Activated B cell treated with CpG ODN at 0.5 μM for 24 hours (primary cell): ENCODE measurements at regions not wholly inside any gene's neighbourhood (a gene's known extent, or its start where the extent isn't known, plus 50 kb on each side); places are given as distances from the start of the nearest gene placed in this dataset.

ENCODE experiments used
- ATAC-seq: fragments of 200-7000 bp; cut with Tn5 transposase; one replicate; pipeline ENCODE4 v1.10.0; 2021; ENCODE audit warnings: low read depth, mild to moderate bottlenecking, moderate library complexity
- CTCF ChIA-PET: fragments of 350-600 bp; sonication (Branson Sonifier 250); formaldehyde crosslinking; loops from one replicate; lab custom pipeline; 2021; ENCODE audit warnings: antibody characterized with exemption; lab: Charles Lee
- POLR2A ChIA-PET: fragments of 350-600 bp; sonication (Branson Sonifier 250); formaldehyde crosslinking; loops from one replicate; lab custom pipeline; 2021; ENCODE audit warnings: antibody characterized with exemption; lab: Charles Lee
- DNase-seq: peaks from one replicate; pipeline ENCODE4 v3.0.0; 2022
- H3K27ac Mint-ChIP-seq: one replicate; pipeline ENCODE4 v1.8.0; 2020; ENCODE audit warnings: mixed read lengths
- H3K27me3 Mint-ChIP-seq: one replicate; pipeline ENCODE4 v1.8.0; 2021; ENCODE audit warnings: mixed read lengths
- H3K36me3 Mint-ChIP-seq: one replicate; pipeline ENCODE4 v1.8.0; 2021; ENCODE audit warnings: low read depth, mixed read lengths
- H3K4me1 Mint-ChIP-seq: one replicate; pipeline ENCODE4 v1.8.0; 2021; ENCODE audit warnings: mixed read lengths
- H3K4me3 Mint-ChIP-seq: one replicate; pipeline ENCODE4 v1.8.0; 2020; ENCODE audit warnings: mild to moderate bottlenecking, mixed read lengths
- H3K9me3 Mint-ChIP-seq: one replicate; pipeline ENCODE4 v1.8.0; 2020; ENCODE audit warnings: mixed read lengths
- CTCF ChIP-seq: fragments of 200-600 bp; IDR thresholded peaks from one replicate; pipeline ENCODE4 v1.8.0; 2022; ENCODE audit warnings: antibody characterized with exemption, mild to moderate bottlenecking
- intact Hi-C: fragments of 100-400 bp; cut with micrococcal nuclease; formaldehyde crosslinking; loops from one replicate; pipeline ENCODE4 v1.15.1; 2024

GRCh38 chr4:89403826-89404225 is 96.2 kb upstream of the GPRIN3 start:
- Mint-ChIP-seq H3K4me1 (no peaks in the 10 kb centered on the region), H3K27me3 (no peaks in the 10 kb centered on the region), H3K4me3 (no peak overlapping the region), H3K27ac (no peak overlapping the region), H3K9me3 (peaks cover 2% of the 10 kb centered on the region), H3K36me3 (no peaks in the 10 kb centered on the region)
- no peak for TF ChIP-seq CTCF
- ATAC-seq (no peak), DNase-seq (no peak)
- ChIA-PET POLR2A (no interaction called here), CTCF (no interaction called here)
- intact Hi-C loops, result no loop called here

- H3K27ac Mint-ChIP-seq, result no peak overlapping the region
- no peak for DNase-seq
- no peak overlapping the region for H3K4me3 Mint-ChIP-seq
- H3K27me3 Mint-ChIP-seq, result no peaks in the 10 kb centered on the region
- ATAC-seq, result no peak
- intact Hi-C loops, result no loop called here
- no peaks in the 10 kb centered on the region for H3K4me1 Mint-ChIP-seq
- ChIA-PET CTCF (no interaction called here), POLR2A (no interaction called here)
- TF ChIP-seq CTCF, result no peak
- no peaks in the 10 kb centered on the region for H3K36me3 Mint-ChIP-seq
- H3K9me3 Mint-ChIP-seq, result no peaks in the 10 kb centered on the region
Measured at GRCh38 chr4:89400287-89401035, 92.9 kb upstream of the GPRIN3 start.

- DNase-seq (no peak), ATAC-seq (no peak)
- no peaks in the 10 kb centered on the region for H3K9me3 Mint-ChIP-seq
- POLR2A ChIA-PET, result no interaction called here
- no peaks in the 10 kb centered on the region for H3K4me1 Mint-ChIP-seq
- TF ChIP-seq CTCF, result no peak
- CTCF ChIA-PET, result no interaction called here
- intact Hi-C loops, result no loop called here
- H3K36me3 Mint-ChIP-seq, result no peaks in the 10 kb centered on the region
- no peak overlapping the region for H3K4me3 Mint-ChIP-seq
- H3K27ac Mint-ChIP-seq, result no peak overlapping the region
- H3K27me3 Mint-ChIP-seq, result no peaks in the 10 kb centered on the region
Measured at GRCh38 chr4:89398644-89399043, 91.0 kb upstream of the GPRIN3 start.

GRCh38 chr4:89398146-89398545 is 90.5 kb upstream of the GPRIN3 start:
- no peaks in the 10 kb centered on the region for H3K4me1 Mint-ChIP-seq
- CTCF ChIA-PET, result no interaction called here
- no peaks in the 10 kb centered on the region for H3K9me3 Mint-ChIP-seq
- no peak overlapping the region for H3K27ac Mint-ChIP-seq
- no peaks in the 10 kb centered on the region for H3K36me3 Mint-ChIP-seq
- TF ChIP-seq CTCF, result no peak
- DNase-seq (no peak), ATAC-seq (no peak)
- POLR2A ChIA-PET, result no interaction called here
- no peak overlapping the region for H3K4me3 Mint-ChIP-seq
- H3K27me3 Mint-ChIP-seq, result no peaks in the 10 kb centered on the region
- intact Hi-C loops, result no loop called here

- H3K36me3 Mint-ChIP-seq, result no peaks in the 10 kb centered on the region
- H3K9me3 Mint-ChIP-seq, result no peaks in the 10 kb centered on the region
- H3K27me3 Mint-ChIP-seq, result no peaks in the 10 kb centered on the region
- no peaks in the 10 kb centered on the region for H3K4me1 Mint-ChIP-seq
- H3K27ac Mint-ChIP-seq, result no peak overlapping the region
- ChIA-PET CTCF (no interaction called here), POLR2A (no interaction called here)
- H3K4me3 Mint-ChIP-seq, result no peak overlapping the region
- no peak for TF ChIP-seq CTCF
- ATAC-seq (no peak), DNase-seq (no peak)
- intact Hi-C loops, result no loop called here
Measured at GRCh38 chr4:89397441-89397840, 89.8 kb upstream of the GPRIN3 start.
